ENCODE measurements at regions not wholly inside any gene's neighbourhood (a gene's known extent, or its start where the extent isn't known, plus 50 kb on each side); places are given as distances from the start of the nearest gene placed in this dataset.

DNA sequence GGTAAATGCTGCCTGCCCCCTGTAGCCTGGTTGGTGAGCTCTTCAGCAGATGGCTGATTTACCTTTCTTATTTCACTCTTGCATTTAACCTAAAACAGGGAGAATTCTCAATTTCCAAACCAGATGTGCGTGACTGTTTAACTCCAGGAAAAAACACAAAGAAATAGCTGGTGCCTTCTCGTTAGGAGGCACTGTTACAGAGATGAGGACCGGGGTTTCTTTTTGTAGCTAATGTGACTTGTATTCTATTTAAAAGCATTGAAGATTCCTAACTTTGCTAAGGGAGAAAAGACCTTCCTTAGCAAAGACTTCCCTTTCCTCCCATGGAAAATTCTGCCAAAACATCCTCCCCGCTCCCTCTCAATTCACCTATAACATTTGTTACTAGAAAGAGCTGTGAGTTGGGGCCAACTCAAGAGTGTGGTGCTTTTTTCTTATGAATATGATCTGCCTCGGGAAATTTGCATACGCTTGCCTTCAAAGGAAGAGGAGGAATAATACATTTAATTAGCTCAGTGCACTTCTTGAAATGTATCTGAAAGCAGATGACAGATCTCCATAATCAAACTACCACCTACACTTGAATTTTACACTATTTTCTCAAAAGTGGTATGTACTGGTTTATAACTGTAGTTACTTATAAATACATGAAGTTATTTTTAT, 102.0 kb upstream of the ARID2 start:
- Histone ChIP-seq H3K27ac (ENCODE audit: extremely low read length, insufficient read depth, low read length) (no peak overlapping the region), H4K20me1 (ENCODE audit: insufficient read depth, low read length) (no peaks in the 10 kb centered on the region), H3K36me3 (replicated peaks in 1 of 2; ENCODE audit: control insufficient read depth in 1 of 2, insufficient read depth in 2 of 2, low read length in 2 of 2) (no peaks in the 10 kb centered on the region), H3K79me2 (ENCODE audit: insufficient read depth, low read length) (no peaks in the 10 kb centered on the region), H3K4me2 (ENCODE audit: low read depth, low read length) (no peak overlapping the region), H3K27me3 (ENCODE audit: control insufficient read depth in 1 of 2, insufficient read depth in 2 of 2, low read length in 2 of 2) (no peaks in the 10 kb centered on the region), H3K4me1 (ENCODE audit: insufficient read depth, low read length) (no peaks in the 10 kb centered on the region), H3K4me3 (replicated peaks in 1 of 3; ENCODE audit: insufficient read depth in 1 of 3, low read depth in 2 of 3, low read length in 3 of 3) (no peak overlapping the region), H3K9ac (ENCODE audit: insufficient read depth, low read depth, low read length) (no peak overlapping the region), H3K9me3 (ENCODE audit: low read length) (no peaks in the 10 kb centered on the region), H2AFZ (ENCODE audit: low read length) (no peak overlapping the region)
- TF ChIP-seq, protein P1, sequence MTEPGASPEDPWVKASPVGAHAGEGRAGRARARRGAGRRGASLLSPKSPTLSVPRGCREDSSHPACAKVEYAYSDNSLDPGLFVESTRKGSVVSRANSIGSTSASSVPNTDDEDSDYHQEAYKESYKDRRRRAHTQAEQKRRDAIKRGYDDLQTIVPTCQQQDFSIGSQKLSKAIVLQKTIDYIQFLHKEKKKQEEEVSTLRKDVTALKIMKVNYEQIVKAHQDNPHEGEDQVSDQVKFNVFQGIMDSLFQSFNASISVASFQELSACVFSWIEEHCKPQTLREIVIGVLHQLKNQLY (CRISPR knock-in tag; IDR thresholded peaks at IDR 0.05) = no peak
- TF ChIP-seq, protein P2, sequence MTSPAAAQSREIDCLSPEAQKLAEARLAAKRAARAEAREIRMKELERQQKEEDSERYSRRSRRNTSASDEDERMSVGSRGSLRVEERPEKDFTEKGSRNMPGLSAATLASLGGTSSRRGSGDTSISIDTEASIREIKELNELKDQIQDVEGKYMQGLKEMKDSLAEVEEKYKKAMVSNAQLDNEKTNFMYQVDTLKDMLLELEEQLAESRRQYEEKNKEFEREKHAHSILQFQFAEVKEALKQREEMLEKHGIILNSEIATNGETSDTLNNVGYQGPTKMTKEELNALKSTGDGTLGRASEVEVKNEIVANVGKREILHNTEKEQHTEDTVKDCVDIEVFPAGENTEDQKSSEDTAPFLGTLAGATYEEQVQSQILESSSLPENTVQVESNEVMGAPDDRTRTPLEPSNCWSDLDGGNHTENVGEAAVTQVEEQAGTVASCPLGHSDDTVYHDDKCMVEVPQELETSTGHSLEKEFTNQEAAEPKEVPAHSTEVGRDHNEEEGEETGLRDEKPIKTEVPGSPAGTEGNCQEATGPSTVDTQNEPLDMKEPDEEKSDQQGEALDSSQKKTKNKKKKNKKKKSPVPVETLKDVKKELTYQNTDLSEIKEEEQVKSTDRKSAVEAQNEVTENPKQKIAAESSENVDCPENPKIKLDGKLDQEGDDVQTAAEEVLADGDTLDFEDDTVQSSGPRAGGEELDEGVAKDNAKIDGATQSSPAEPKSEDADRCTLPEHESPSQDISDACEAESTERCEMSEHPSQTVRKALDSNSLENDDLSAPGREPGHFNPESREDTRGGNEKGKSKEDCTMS (CRISPR knock-in tag; conservative IDR thresholded peaks at IDR 0.05) = no peak
- TF ChIP-seq, protein P3, sequence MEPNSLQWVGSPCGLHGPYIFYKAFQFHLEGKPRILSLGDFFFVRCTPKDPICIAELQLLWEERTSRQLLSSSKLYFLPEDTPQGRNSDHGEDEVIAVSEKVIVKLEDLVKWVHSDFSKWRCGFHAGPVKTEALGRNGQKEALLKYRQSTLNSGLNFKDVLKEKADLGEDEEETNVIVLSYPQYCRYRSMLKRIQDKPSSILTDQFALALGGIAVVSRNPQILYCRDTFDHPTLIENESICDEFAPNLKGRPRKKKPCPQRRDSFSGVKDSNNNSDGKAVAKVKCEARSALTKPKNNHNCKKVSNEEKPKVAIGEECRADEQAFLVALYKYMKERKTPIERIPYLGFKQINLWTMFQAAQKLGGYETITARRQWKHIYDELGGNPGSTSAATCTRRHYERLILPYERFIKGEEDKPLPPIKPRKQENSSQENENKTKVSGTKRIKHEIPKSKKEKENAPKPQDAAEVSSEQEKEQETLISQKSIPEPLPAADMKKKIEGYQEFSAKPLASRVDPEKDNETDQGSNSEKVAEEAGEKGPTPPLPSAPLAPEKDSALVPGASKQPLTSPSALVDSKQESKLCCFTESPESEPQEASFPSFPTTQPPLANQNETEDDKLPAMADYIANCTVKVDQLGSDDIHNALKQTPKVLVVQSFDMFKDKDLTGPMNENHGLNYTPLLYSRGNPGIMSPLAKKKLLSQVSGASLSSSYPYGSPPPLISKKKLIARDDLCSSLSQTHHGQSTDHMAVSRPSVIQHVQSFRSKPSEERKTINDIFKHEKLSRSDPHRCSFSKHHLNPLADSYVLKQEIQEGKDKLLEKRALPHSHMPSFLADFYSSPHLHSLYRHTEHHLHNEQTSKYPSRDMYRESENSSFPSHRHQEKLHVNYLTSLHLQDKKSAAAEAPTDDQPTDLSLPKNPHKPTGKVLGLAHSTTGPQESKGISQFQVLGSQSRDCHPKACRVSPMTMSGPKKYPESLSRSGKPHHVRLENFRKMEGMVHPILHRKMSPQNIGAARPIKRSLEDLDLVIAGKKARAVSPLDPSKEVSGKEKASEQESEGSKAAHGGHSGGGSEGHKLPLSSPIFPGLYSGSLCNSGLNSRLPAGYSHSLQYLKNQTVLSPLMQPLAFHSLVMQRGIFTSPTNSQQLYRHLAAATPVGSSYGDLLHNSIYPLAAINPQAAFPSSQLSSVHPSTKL (CRISPR knock-in tag; IDR thresholded peaks at IDR 0.05) = no peak
- no peak for TF ChIP-seq TSC22D2 (CRISPR knock-in tag; IDR thresholded peaks at IDR 0.05; ENCODE audit: borderline replicate concordance)
- TF ChIP-seq ZNF296 (CRISPR knock-in tag; conservative IDR thresholded peaks at IDR 0.05) = no peak
- no peak for TF ChIP-seq RFXAP (CRISPR knock-in tag; IDR thresholded peaks at IDR 0.05; ENCODE audit: borderline replicate concordance)
- TF ChIP-seq EP300 (IDR thresholded peaks at IDR 0.05; ENCODE audit: low read depth in 2 of 2, low read length in 2 of 2) = no peak
- no peak for TF ChIP-seq EP300 (CRISPR knock-in tag; IDR thresholded peaks at IDR 0.05; ENCODE audit: borderline replicate concordance)
- TF ChIP-seq ZNF264 (CRISPR knock-in tag; IDR thresholded peaks at IDR 0.05) = no peak
- no peak for TF ChIP-seq ZBTB1 (CRISPR knock-in tag; IDR thresholded peaks at IDR 0.05; ENCODE audit: borderline replicate concordance)
- no peak for TF ChIP-seq RCOR2 (CRISPR knock-in tag; IDR thresholded peaks at IDR 0.05)
- TF ChIP-seq, protein P4, sequence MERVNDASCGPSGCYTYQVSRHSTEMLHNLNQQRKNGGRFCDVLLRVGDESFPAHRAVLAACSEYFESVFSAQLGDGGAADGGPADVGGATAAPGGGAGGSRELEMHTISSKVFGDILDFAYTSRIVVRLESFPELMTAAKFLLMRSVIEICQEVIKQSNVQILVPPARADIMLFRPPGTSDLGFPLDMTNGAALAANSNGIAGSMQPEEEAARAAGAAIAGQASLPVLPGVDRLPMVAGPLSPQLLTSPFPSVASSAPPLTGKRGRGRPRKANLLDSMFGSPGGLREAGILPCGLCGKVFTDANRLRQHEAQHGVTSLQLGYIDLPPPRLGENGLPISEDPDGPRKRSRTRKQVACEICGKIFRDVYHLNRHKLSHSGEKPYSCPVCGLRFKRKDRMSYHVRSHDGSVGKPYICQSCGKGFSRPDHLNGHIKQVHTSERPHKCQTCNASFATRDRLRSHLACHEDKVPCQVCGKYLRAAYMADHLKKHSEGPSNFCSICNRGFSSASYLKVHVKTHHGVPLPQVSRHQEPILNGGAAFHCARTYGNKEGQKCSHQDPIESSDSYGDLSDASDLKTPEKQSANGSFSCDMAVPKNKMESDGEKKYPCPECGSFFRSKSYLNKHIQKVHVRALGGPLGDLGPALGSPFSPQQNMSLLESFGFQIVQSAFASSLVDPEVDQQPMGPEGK (CRISPR knock-in tag; IDR thresholded peaks at IDR 0.05) = no peak
- TF ChIP-seq TBX3 (IDR thresholded peaks at IDR 0.05; ENCODE audit: borderline replicate concordance) = no peak
- TF ChIP-seq MZF1 (CRISPR knock-in tag; IDR thresholded peaks at IDR 0.05; ENCODE audit: borderline replicate concordance) = no peak
- no peak for TF ChIP-seq ZNF746 (CRISPR knock-in tag; IDR thresholded peaks at IDR 0.05)
- WGBS (ENCODE audit: low lambda C conversion rate) = 25% methylated on average over 6 of the region's 6 CpGs
- intact Hi-C loops (cut with micrococcal nuclease; ENCODE audit: unreplicated experiment) = no loop called here
- in situ Hi-C loops (cut with HindIII; ENCODE audit: extremely low pct_ligation_motif_present, low pct_unique_long_range_greater_than_20kb) = no loop called here
- BruUV-seq (replicated peaks) = no TSS peak
- no peak for ATAC-seq
- DNase-seq (ENCODE audit: low spot score) = no peak
- no peak for FAIRE-seq
- ChIA-PET POLR2A (no interaction called here), CTCF (ENCODE audit: low intra/inter-chr PET ratio, low total read pairs) (no interaction called here)
